Fibroblast of lung (primary cell): ENCODE measurements at regions not wholly inside any gene's neighbourhood (a gene's known extent, or its start where the extent isn't known, plus 50 kb on each side); places are given as distances from the start of the nearest gene placed in this dataset.

Experiments used
- CTCF ChIP-seq, 2 donors: IDR thresholded peaks in 1 of 2; conservative IDR thresholded peaks in 1 of 2; 1 replicate in 1 of 2; 2 replicates in 1 of 2; pipeline ENCODE4 v1.5.1; 2011 to 2012; ENCODE audit warnings: low read length in 2 of 2, control low read depth in 1 of 2, inconsistent platforms in 1 of 2, low read depth in 1 of 2, mild to moderate bottlenecking in 1 of 2
- EZH2 ChIP-seq: IDR thresholded peaks from 2 replicates; pipeline ENCODE4 v1.5.1; 2012; ENCODE audit warnings: low read length, control low read depth, mild to moderate bottlenecking; ENCODE audit errors: missing control alignments

DNA sequence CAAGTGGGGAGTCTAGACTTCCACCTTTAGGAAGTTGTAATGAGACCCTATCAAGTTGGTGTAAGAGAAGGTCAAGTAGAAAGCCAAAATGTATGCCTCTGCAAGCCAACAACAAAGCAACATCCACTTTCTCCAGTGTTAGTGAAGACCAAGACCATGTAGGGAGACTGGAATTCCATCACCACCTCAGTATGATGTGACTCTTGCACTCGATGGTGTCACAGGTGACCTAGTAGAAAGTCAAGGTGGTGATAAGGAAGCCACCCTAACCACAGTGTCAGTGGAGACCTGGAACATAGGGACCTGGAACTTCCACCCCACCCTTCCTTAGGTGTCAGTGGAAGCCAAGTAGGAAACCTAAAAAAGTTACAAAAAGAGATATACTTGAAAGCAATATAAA is 278.1 kb upstream of the KCNMB2 start:
- no peak for TF ChIP-seq CTCF (conservative IDR thresholded peaks at IDR 0.05 in 1 of 2, IDR thresholded peaks at IDR 0.05 in 1 of 2; ENCODE audit: low read depth in 1 of 2, low read length in 2 of 2)
- no peak for TF ChIP-seq EZH2
